ENCODE measurements at regions not wholly inside any gene's neighbourhood (a gene's known extent, or its start where the extent isn't known, plus 50 kb on each side); places are given as distances from the start of the nearest gene placed in this dataset.

GRCh38 chr6:133741375-133741861 is 147.5 kb upstream of the TCF21 start:
- H3K27me3 ChIP-seq (replicated peaks in 1 of 7) = no peaks in the 10 kb centered on the region
- H3K4me3 ChIP-seq = no peak overlapping the region
- TF ChIP-seq CTCF (IDR thresholded peaks at IDR 0.05 in 8 of 11, conservative IDR thresholded peaks at IDR 0.05 in 3 of 11) (no peak), POLR2AphosphoS5 (IDR thresholded peaks at IDR 0.05) (no peak), POLR2A (IDR thresholded peaks at IDR 0.05) (no peak)
- DNase-seq = no peak
- 37 to 44% (median 41%) methylated on average over 5 of the region's 5 CpGs for WGBS, 5 donors
- no peak overlapping the region for H3K27ac ChIP-seq
- H3K4me1 ChIP-seq = no peaks in the 10 kb centered on the region
- no peaks in the 10 kb centered on the region for H3K9me3 ChIP-seq
- H3K36me3 ChIP-seq = no peaks in the 10 kb centered on the region
- intact Hi-C loops (cut with DNase I; ENCODE audit: low total_unique reads) = no loop called here

DNA sequence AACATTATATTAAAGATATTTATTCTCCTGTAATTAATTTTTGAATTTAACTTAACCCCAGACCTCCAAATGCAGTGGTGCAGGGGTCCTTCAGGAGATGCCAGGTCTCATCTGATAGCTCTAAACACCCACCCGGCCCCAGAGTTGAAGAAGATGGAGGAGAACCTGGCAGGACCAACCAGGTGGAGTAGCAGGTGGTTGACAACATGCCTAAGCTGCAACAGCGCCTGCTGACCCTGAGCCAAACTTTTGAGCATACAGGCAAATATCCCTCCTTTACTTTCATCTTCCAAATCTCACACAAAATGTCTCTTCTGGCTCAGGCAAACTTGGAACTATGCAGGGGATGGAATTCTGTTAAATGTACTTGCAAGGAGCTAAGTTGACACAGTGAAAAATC is 145.3 kb upstream of the TCF21 start:
- Histone ChIP-seq H3K4me1 (no peaks in the 10 kb centered on the region), H3K4me3 (no peak overlapping the region), H3K27me3 (replicated peaks in 1 of 7) (no peaks in the 10 kb centered on the region), H3K36me3 (no peaks in the 10 kb centered on the region), H3K27ac (no peak overlapping the region), H3K9me3 (no peaks in the 10 kb centered on the region)
- 69 to 80% (median 76%) methylated on average over 2 of the region's 2 CpGs for WGBS, 5 donors
- TF ChIP-seq CTCF (IDR thresholded peaks at IDR 0.05 in 8 of 11, conservative IDR thresholded peaks at IDR 0.05 in 3 of 11) = no peak
- TF ChIP-seq POLR2A (IDR thresholded peaks at IDR 0.05) = no peak
- TF ChIP-seq POLR2AphosphoS5 (IDR thresholded peaks at IDR 0.05) = no peak
- peak; percentile 54 for DNase-seq
- intact Hi-C loops (cut with DNase I; ENCODE audit: low total_unique reads) = no loop called here

- H3K4me1 ChIP-seq = no peaks in the 10 kb centered on the region
- WGBS, 5 donors = 83 to 95% (median 92%) methylated on average over 3 of the region's 3 CpGs
- DNase-seq = no peak
- no peaks in the 10 kb centered on the region for H3K36me3 ChIP-seq
- no peaks in the 10 kb centered on the region for H3K9me3 ChIP-seq
- TF ChIP-seq POLR2A (IDR thresholded peaks at IDR 0.05) = no peak
- TF ChIP-seq POLR2AphosphoS5 (IDR thresholded peaks at IDR 0.05) = no peak
- TF ChIP-seq CTCF (IDR thresholded peaks at IDR 0.05 in 8 of 11, conservative IDR thresholded peaks at IDR 0.05 in 3 of 11) = no peak
- intact Hi-C loops (cut with DNase I; ENCODE audit: low total_unique reads) = no loop called here
- H3K4me3 ChIP-seq = no peak overlapping the region
- H3K27me3 ChIP-seq (replicated peaks in 1 of 7) = no peaks in the 10 kb centered on the region
- no peak overlapping the region for H3K27ac ChIP-seq
These were observed 142.5 kb upstream of the TCF21 start for GRCh38 chr6:133746417-133746770.

DNA sequence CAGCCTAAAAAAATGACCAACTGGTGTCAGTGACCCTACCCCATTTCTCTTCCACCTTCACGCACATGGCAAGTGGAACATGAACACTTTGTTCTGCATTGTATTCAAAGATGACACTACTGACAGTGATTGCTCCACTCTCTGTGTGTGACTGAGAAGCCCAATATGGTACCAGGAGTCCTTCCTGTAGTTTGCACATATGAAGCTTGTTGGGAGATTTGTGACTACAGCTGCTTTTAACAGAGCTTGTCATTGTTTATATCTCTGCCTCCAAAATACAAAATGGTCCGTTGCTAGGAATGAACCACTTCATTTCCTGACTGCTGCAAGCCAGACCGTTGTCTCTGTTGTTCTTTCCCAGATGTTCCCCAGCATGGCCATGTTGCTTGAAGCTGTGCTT is 140.3 kb upstream of the TCF21 start:
- Histone ChIP-seq H3K36me3 (no peaks in the 10 kb centered on the region), H3K27ac (no peak overlapping the region), H3K27me3 (replicated peaks in 1 of 7) (no peaks in the 10 kb centered on the region), H3K4me3 (no peak overlapping the region), H3K4me1 (no peaks in the 10 kb centered on the region), H3K9me3 (no peaks in the 10 kb centered on the region)
- intact Hi-C loops (cut with DNase I; ENCODE audit: low total_unique reads) = no loop called here
- no peak for TF ChIP-seq CTCF (IDR thresholded peaks at IDR 0.05 in 8 of 11, conservative IDR thresholded peaks at IDR 0.05 in 3 of 11)
- no peak for TF ChIP-seq POLR2AphosphoS5 (IDR thresholded peaks at IDR 0.05)
- no peak for TF ChIP-seq POLR2A (IDR thresholded peaks at IDR 0.05)
- 44 to 70% (median 61%) methylated on average over 3 of the region's 3 CpGs for WGBS, 5 donors
- DNase-seq = no peak

Measured in spleen (tissue), 11 donors.